ENCODE measurements at regions not wholly inside any gene's neighbourhood (a gene's known extent, or its start where the extent isn't known, plus 50 kb on each side); places are given as distances from the start of the nearest gene placed in this dataset.

DNA sequence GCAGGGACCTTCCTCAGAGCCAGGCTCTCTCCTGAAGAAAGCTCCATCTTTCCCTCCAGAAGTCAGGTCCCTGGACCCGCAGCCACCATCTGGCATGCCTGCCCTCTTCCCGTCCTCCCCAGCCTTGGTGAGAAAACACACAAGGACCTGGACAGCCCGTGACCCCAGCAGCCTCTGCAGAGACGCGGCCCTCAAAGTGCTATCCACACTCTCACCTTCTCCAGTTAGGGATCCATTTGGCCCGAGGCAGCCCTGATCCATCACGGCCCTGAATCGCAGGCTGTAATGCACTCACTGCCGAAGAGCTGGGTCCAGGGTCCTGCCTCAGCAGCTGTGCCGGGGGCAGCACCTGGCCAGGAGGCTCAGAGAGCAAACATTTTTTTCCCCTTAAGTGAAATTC, 185.1 kb downstream of the OLFM1 start:
- FAIRE-seq: no peak
- CTCF ChIA-PET: interaction anchor here (1.0 kb wide), 1 partner anchor 32 kb away, joined by 3 read pairs; no protein-coding TSS in a partner anchor
- POLR2A ChIA-PET: no interaction called here
- TF ChIP-seq ZSCAN20 (CRISPR knock-in tag; IDR thresholded peaks at IDR 0.05) (no peak), SREBF2 (IDR thresholded peaks at IDR 0.05) (no peak), RFX5 (IDR thresholded peaks at IDR 0.05) (no peak), KDM1A (IDR thresholded peaks at IDR 0.05; ENCODE audit: low read depth) (no peak), MAFK (IDR thresholded peaks at IDR 0.05; ENCODE audit: partially characterized antibody) (no peak), FOXS1 (CRISPR knock-in tag; IDR thresholded peaks at IDR 0.05) (no peak)
- H3K4me2 ChIP-seq: no peak overlapping the region
- no peaks in the 10 kb centered on the region for H3K4me1 ChIP-seq
- 26% methylated on average over 9 of the region's 10 CpGs for WGBS (ENCODE audit: missing lambda C conversion rate)
- DNase-seq (ENCODE audit: low read depth in 1 of 2, low spot score in 1 of 2): no peak
- no peak overlapping the region for H3K4me3 ChIP-seq
- ATAC-seq: no peak
- no peak overlapping the region for H3K27ac ChIP-seq
- H3K9me3 ChIP-seq: no peaks in the 10 kb centered on the region

GRCh38 chr9:135273008-135273407, 185.5 kb downstream of the OLFM1 start:
- DNase-seq (ENCODE audit: low read depth in 1 of 2, low spot score in 1 of 2) (no peak), FAIRE-seq (no peak), ATAC-seq (no peak)
- no peak overlapping the region for H3K4me2 ChIP-seq
- H3K9me3 ChIP-seq: no peaks in the 10 kb centered on the region
- POLR2A ChIA-PET: no interaction called here
- no peak overlapping the region for H3K4me3 ChIP-seq
- H3K4me1 ChIP-seq: no peaks in the 10 kb centered on the region
- TF ChIP-seq ZNF302 (CRISPR knock-in tag; IDR thresholded peaks at IDR 0.05) (no peak), ZSCAN20 (CRISPR knock-in tag; IDR thresholded peaks at IDR 0.05) (no peak), RARB (CRISPR knock-in tag; IDR thresholded peaks at IDR 0.05) (no peak), E2F6 (IDR thresholded peaks at IDR 0.05; ENCODE audit: borderline replicate concordance, low read depth) (no peak), NR3C1 (IDR thresholded peaks at IDR 0.05) (no peak), MYC (IDR thresholded peaks at IDR 0.05; ENCODE audit: borderline replicate concordance, low read length) (no peak), JUNB (IDR thresholded peaks at IDR 0.05) (no peak), RFX5 (IDR thresholded peaks at IDR 0.05) (no peak), HDAC2 (IDR thresholded peaks at IDR 0.05) (no peak), CHD4 (IDR thresholded peaks at IDR 0.05; ENCODE audit: borderline replicate concordance) (no peak), SMC3 (IDR thresholded peaks at IDR 0.05) (no peak), HOXB5 (CRISPR knock-in tag; IDR thresholded peaks at IDR 0.05) (no peak), EHMT2 (IDR thresholded peaks at IDR 0.05; ENCODE audit: low read depth) (no peak), HOXB13 (CRISPR knock-in tag; IDR thresholded peaks at IDR 0.05; ENCODE audit: low read depth) (no peak)
- TF ChIP-seq, protein P1, sequence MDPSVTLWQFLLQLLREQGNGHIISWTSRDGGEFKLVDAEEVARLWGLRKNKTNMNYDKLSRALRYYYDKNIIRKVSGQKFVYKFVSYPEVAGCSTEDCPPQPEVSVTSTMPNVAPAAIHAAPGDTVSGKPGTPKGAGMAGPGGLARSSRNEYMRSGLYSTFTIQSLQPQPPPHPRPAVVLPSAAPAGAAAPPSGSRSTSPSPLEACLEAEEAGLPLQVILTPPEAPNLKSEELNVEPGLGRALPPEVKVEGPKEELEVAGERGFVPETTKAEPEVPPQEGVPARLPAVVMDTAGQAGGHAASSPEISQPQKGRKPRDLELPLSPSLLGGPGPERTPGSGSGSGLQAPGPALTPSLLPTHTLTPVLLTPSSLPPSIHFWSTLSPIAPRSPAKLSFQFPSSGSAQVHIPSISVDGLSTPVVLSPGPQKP (IDR thresholded peaks at IDR 0.05; ENCODE audit: low read depth, low read length): no peak
- TF ChIP-seq, protein P2, sequence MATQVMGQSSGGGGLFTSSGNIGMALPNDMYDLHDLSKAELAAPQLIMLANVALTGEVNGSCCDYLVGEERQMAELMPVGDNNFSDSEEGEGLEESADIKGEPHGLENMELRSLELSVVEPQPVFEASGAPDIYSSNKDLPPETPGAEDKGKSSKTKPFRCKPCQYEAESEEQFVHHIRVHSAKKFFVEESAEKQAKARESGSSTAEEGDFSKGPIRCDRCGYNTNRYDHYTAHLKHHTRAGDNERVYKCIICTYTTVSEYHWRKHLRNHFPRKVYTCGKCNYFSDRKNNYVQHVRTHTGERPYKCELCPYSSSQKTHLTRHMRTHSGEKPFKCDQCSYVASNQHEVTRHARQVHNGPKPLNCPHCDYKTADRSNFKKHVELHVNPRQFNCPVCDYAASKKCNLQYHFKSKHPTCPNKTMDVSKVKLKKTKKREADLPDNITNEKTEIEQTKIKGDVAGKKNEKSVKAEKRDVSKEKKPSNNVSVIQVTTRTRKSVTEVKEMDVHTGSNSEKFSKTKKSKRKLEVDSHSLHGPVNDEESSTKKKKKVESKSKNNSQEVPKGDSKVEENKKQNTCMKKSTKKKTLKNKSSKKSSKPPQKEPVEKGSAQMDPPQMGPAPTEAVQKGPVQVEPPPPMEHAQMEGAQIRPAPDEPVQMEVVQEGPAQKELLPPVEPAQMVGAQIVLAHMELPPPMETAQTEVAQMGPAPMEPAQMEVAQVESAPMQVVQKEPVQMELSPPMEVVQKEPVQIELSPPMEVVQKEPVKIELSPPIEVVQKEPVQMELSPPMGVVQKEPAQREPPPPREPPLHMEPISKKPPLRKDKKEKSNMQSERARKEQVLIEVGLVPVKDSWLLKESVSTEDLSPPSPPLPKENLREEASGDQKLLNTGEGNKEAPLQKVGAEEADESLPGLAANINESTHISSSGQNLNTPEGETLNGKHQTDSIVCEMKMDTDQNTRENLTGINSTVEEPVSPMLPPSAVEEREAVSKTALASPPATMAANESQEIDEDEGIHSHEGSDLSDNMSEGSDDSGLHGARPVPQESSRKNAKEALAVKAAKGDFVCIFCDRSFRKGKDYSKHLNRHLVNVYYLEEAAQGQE (IDR thresholded peaks at IDR 0.05): no peak
- CTCF ChIA-PET: no interaction called here
- no peak overlapping the region for H3K27ac ChIP-seq
- WGBS (ENCODE audit: missing lambda C conversion rate): 37% methylated on average over 7 of the region's 7 CpGs

- H3K4me1 ChIP-seq: no peaks in the 10 kb centered on the region
- ChIA-PET POLR2A (no interaction called here), CTCF (no interaction called here)
- FAIRE-seq (no peak), DNase-seq (ENCODE audit: low read depth in 1 of 2, low spot score in 1 of 2) (no peak), ATAC-seq (no peak)
- 49% methylated on average over 7 of the region's 7 CpGs for WGBS (ENCODE audit: missing lambda C conversion rate)
- TF ChIP-seq NR3C1 (IDR thresholded peaks at IDR 0.05) (no peak), EP300 (IDR thresholded peaks at IDR 0.05) (no peak)
- no peak overlapping the region for H3K27ac ChIP-seq
- H3K4me2 ChIP-seq: no peak overlapping the region
- no peaks in the 10 kb centered on the region for H3K9me3 ChIP-seq
- no peak overlapping the region for H3K4me3 ChIP-seq
Measured at GRCh38 chr9:135275163-135275562, 187.7 kb downstream of the OLFM1 start.

Data from A549 (cell line).